ENCODE measurements at regions not wholly inside any gene's neighbourhood (a gene's known extent, or its start where the extent isn't known, plus 50 kb on each side); places are given as distances from the start of the nearest gene placed in this dataset.

DNA sequence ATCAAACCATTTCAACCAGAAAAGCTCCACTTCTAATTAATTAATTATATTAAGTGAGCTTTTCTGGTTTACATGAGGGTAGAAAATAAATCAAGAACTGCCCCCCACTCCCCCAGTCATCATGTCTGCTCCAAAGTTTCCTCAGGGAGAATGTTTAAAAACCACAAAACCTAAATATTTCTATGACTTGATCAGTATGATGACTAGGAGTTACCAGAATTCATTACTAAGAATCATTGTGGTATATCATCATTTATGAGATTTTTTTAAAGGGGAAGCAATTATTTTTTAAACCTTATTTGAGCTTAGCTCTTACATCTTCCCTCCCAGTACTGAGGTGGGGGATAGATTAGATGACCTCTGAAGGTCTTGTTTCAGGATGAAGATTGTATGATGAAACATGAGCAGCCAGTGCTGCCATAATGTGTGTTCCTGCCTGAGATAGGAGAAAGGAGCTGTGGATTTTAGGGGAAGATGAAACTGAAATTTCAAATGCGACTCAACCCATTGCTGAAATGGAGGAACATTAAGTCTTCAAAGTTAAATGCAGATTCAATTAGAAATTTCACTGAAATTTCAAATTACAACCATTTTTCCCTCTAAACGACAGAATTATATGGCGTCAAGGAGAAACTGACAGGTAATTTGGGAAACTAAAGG lies 401.3 kb upstream of the CADM1 start:
- peak in 1 of 2 experiments; percentile 45 for DNase-seq (ENCODE audit: low read depth in 2 of 2)

DNA sequence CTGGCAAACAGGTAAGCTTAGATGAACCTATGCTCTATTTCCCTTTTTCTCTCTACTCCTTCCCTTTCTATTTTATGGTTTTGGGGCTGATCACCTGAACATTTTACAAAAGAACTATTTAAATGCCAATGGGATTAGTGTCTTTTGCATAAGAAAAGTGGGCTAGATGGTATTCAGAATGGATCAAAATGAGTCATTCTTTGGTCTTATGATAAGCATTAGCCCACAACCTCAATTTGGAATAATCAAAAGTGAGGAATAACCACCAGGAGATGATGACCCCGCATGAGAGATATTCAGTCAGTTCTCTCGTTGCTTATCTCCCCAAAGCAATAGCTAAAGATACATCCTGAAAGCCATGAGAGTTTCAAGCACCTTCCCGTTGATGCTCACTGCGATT lies 399.0 kb upstream of the CADM1 start:
- DNase-seq (ENCODE audit: low read depth in 2 of 2) = no peak

DNA sequence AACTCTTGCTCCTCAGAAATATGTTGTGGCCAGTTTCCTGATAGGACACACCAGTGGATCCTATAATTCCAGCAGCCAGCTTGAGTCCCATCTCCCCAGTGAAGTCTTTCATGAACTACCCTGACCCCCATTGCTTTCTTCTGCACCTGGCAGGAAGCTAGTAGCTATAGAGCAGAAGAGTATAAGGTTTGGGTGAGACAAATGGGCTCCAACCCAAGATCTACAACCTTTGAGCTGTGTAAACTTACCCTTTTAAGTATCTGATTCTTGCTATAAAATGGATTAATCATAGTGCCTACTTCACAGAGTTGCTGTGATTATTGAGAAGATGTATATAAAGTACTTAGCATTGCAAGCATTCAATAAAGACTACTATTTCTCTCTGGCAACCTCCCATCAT lies 396.9 kb upstream of the CADM1 start:
- DNase-seq (ENCODE audit: low read depth in 2 of 2) = no peak

DNA sequence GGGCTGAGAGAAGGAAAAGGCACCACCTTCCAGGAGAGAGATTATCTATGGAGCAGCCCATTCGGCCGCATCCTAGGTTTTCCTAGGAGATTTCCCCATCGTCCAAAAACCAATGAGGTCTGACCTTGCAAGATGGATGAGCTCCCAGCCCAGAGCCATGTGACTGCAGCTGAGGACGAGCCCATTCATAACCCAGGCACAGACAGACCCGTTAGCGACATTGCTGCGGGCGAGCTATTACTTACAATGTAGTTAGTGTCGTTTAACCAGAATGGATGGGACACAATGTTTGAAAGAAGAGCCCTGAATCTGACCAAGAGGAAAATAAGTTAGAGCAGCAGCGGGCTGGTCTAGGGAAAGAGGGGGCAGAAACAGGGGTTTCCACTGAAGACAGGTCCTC lies 395.9 kb upstream of the CADM1 start:
- no peak for DNase-seq (ENCODE audit: low read depth in 2 of 2)

DNA sequence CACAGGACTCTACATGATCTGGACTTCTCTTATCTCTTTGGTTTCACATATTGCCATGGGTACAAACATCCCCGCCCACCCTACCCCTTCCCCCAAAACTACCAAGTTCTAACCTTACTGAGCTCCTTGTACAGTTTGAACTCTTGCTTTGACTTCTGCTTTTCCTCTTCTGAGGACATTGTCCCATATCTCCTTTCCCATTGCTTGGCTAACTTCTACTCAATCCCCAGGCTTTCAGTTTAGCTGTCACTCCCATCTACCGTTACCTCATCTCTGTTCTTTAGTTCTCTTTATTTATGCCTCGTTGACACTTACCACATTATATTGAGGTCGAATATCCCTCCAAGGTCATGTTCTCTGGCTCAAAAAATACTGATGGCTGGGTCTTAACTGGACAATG lies 393.5 kb upstream of the CADM1 start:
- no peak for DNase-seq (ENCODE audit: low read depth in 2 of 2)

DNA sequence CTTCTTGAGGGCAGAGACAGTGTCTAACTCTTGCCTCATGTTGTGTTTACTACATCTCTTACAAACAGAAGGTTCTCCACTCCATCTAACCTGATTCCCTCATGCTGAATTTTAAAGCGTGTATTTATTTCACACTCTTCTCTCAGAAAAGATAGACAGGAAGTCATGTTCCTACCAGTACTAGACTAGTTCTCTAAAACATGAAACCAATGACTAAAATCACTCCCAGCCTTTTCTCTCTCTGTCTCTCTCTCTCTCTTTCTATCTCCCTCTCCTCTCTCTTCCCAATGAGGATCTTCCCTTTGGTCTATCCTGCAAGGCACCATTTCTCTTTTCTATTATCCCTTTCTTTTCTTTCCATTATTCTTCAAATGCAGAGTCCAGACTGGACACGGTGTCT lies 391.9 kb upstream of the CADM1 start:
- no peak for DNase-seq (ENCODE audit: low read depth in 2 of 2)

DNA sequence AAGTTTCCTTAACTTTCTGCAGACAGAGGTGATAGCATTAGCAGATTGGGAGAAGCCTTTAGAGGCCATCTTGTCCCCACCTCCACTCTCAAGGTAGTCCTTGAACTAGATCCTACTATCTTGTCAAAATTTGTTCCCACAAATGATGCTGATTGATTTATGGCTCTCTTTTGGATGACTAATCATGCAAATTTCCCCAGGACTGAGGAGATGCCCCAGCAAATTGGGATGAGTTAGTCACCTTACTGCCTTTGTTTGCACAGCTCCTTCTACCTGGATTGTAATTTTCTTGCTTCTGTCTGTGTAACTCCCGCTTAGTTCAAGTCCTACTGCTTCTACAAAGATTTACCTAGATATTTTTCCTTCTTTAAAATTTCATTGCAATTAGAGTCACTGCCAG lies 391.4 kb upstream of the CADM1 start:
- DNase-seq (ENCODE audit: low read depth in 2 of 2) = no peak

DNA sequence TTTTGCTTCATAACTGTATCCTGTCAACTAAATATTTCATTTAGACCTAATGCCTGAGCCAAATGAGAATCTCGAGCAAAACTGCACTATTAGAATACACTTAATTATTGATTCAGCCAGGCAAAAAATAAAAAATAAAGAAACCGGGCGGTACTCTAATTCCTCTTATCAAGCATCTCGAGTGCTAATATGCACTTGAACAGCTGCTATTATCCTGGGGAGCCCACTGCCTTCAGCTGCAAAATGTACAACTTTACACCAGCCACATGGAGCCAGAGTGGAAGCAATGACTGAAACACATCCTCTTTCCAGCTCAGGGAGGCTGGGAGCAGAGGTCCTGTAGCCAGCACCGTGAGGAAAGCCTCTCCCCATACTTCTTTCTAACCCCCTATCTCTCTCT lies 390.0 kb upstream of the CADM1 start:
- DNase-seq (ENCODE audit: low read depth in 2 of 2) = no peak

DNA sequence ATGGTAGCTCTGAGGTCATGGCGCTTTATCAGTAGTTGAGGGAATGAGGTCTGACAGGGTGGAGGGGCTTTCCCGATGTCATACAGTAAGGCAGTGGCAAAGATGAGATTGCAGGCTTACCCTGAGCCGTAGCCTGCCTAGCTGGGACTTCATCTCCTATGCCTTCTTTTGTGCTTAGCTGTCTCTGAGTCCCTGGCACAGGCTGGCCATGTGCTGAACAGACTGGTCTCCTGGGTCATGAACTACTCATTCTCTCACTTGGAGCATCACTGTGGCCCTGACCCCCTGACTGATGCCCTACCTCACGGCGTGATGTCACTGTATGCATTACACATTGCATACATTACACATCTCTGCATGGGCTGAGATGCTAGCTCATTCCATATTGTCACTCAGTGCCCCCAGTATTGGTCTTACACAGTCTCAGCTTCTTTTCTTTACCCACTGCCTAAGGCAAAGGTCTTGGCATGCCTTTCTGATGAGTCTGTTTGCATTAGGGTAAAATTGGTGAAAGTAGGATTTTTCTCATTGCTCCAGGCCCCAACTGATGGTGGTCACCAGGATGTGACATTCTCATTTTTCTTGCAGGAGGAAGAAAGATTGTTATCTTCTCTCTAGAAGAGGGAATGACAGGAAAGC lies 389.4 kb upstream of the CADM1 start:
- DNase-seq (ENCODE audit: low read depth in 2 of 2) = peak; percentile 13 to 20

DNA sequence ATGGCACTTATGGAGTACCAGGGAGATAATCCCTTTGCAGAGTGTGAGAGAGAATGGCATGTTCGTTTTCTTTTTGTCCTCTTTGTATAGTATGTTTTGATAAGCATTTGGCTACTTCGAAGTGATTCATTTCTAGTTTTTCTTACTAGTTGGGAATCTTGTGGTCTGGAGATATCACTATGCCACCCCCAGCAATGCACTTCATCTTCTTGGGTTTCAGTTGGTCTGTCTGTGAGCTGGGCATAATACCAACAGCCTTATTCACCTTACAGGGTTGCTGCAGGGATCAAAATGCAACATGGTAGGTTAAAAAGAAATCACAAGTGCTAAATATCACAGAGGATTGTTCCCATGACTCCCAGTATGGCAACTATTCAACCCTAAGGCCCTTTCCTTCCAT lies 387.8 kb upstream of the CADM1 start:
- DNase-seq (ENCODE audit: low read depth in 2 of 2) = no peak

DNA sequence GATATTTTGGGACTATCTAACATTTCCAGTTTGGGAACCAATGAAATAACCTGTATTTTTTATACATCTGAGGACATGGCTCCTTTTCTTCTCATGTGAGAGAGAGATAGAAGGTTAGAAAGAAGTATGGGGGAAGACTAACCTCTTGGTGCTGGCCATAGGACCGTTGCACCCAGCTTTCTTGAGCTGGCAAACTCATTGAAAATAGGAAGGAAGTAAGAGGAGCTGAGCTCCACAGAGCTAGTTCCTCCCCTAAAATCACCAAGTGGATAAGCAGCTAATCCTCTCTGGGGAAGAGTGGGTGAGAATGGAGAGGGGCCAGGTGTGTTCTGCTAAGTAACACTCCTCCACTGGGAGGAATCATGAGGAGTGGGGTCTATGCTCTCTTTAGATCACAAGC lies 387.4 kb upstream of the CADM1 start:
- no peak for DNase-seq (ENCODE audit: low read depth in 2 of 2)

DNA sequence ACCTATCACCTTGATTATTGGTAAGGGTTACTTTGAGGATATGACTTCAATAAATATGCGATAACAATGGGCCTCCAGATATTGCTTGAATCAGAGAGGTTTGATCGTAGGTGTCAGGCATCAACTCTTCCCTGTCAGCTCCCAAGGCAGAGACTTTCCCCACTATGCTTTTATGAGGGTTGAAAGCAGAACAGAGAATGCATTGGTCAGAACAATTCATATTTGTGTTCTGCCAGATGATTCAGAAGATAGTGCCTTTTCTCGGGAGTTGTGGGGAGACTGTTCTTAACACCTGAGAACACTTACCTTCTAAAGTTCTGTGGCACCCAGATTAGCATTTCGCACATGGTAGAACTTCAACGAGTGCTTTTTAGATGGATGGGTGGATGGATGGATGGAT lies 386.3 kb upstream of the CADM1 start:
- DNase-seq (ENCODE audit: low read depth in 2 of 2) = no peak

DNA sequence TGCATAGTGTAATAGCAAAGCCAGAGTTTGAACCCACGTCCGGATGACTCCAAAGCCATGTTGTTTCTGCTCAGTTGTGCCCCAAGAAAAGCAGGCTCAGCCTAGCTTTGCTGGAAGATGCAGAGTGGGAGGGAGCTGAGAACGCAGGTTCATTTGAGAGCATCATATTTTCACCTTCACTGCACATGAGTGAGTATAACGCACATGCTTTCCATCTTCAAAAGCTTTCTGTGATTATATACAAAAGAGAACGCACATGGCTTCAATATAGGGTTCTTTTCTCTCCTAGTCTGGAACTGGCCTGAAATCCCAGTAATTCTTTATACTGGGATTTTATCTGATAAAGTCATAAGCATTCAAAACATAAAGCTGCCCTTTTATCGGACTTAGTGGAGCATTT lies 385.5 kb upstream of the CADM1 start:
- DNase-seq (ENCODE audit: low read depth in 2 of 2) = no peak

DNA sequence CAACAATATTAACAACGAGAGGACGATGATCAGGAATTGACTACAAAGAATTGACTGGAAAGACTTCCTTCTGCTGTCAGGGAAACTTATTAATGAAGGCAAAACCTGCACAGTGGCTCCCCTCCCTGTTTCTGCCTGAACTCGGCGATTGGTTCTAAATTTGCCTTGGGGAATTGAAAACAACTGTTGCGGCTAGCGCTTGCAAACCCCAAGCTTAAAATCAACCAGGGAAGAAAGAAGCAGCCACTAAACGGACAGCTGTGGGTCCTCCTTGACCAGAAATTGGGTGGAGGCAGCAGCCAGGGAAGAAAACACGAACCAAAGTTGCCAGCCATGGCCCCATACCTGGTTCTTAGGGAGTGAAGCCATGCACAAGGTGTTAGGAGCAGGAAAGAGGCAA lies 383.5 kb upstream of the CADM1 start:
- DNase-seq (ENCODE audit: low read depth in 2 of 2) = no peak

DNA sequence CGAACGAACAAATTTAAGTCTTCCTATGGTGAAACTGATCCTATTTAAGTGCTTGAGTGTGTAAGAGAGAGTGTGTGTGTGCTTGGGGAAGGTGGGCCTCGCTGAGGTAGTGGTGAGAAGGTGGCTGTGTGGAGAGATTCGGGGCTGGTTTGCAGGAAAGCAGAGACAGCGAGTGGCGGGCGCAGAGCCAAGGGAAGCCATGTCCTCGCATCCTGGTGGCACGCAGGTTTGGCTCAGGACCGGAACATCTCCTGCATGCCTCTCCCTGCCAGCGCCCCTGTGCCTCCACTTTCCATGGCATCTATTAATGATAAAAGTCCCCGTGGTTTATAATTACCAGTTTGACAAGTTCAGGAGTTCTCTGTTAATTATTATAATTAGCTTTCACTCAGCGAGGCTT lies 383.1 kb upstream of the CADM1 start:
- no peak for DNase-seq (ENCODE audit: low read depth in 2 of 2)

DNA sequence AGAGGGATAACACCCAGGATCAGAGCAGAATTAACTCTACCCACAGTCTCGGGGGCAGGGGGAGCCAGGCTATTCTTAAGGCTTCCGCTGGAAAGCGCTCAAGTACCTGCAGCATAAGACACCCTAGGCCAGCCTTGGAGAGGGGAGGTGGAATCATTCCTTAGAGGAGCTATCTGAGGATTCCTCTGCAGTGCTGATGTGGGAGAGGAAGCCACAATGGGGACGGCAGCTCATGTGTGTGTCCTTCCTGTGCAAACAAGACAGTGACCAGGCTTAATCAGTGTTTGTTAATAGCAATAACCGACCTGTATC lies 382.2 kb upstream of the CADM1 start:
- DNase-seq (ENCODE audit: low read depth in 2 of 2) = no peak

DNA sequence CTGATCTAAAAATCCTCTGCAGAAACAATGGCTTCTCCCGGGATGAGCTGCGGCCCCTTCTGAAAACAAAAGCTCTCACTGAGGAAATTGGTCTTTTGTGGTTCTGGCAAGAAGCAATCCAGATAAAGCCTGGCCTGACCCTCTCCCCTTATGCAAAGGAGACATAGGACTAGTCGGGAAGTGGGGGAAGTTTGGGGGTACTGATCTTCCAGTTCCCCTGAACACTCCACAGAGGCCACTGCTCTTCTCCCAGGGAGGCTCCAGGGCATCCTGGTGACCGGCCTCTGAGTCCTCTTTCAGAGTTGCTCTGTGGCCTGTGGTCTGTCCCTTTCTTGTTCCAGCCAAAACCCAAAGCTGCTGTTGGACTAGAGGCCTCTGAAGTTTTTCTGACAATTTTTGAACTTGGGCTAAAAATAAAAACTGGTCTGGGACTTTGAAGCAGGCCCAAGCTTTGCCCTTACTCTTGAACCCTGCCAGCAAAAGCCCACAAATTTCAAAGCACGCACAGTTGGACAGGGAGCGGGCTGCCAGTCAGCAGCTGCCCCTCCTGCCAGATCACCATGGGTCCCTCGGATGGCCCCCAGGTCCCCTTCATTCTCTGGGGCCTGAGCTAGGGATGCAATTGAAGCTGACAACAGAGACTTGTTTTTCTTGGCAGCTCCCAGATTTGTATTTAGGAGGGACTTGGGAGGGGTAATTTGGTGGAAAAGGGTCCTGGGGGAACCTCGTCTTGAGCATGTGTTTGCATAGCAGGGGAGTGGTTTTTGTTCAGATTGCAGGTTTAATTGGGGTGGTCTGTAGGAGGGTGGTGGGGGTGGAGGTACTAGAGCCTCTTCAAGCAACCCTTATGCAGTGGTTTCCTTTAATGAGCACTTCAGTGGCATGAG lies 381.6 kb upstream of the CADM1 start:
- DNase-seq (ENCODE audit: low read depth in 2 of 2) = no peak

DNA sequence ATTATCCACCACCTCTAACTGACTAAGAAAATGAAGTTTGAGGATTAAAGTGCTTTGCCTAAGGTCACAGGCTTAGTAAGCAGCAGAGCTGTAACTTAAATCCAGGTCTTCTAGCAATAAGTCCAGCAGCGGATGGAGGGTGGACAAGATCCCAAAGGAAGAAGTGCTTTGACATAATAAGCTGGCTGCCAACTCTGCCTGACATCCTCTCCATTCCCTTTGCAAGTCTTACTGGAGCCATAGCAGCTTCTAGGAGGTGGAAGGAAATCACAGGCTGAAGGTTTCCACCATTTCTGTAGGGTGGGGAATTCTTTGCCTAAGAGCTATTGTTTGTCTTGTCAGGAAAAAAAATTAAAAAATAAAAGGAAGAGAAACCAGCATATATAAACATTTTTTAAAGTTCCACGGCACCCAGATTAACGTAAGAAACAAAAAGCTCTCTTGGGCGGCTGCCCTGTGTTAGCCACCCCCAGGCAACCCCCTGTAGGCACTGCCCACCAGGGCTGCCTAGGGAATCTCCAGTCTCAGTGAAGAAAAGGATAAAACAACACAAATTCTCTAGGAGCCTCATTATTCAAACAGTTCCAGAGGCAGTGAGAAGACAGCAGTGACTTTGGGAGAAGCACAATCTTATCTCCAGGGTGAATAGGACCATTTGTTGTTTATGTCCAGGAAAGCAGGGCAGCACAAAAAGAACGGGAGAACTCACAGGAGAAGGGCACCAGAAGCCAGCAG lies 380.8 kb upstream of the CADM1 start:
- no peak for DNase-seq (ENCODE audit: low read depth in 2 of 2)

DNA sequence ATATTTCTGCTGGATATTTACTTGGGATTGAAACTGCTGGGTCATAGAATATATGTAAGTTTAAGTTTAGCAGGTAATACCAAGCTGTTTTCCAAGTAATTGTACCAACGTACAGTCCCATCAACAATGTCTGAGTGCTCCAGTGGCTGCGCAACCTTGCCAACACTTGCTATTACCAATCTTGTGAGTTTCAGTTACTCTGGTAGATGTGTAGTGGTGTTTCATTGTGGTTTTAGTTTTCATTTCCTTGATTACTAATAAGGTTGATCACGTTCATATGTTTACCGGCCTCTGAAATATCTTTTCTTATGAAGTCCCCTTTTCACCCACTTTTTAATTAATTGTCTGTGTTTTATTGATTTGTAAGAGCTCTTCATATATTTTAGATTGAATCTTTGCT lies 370.6 kb upstream of the CADM1 start:
- no peak for DNase-seq (ENCODE audit: low read depth in 2 of 2)

DNA sequence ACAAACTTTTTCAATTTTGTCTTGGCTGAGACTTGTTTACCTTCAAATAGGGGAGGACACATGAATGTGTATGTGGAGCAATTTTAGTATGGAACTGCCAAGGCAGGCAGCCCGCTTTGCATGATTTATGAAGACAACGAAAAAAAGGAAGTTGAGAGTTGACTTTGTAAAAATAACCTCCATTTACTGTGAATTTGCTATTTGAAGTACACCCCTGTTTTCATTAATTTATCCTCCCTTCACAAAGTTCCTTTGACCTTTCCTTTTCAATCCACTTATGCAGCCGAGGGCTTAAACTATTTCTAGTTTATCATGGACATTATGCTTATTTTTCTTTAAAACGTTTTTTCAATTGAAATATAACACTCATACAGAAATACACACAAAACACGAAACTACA lies 369.6 kb upstream of the CADM1 start:
- no peak for DNase-seq (ENCODE audit: low read depth in 2 of 2)

DNA sequence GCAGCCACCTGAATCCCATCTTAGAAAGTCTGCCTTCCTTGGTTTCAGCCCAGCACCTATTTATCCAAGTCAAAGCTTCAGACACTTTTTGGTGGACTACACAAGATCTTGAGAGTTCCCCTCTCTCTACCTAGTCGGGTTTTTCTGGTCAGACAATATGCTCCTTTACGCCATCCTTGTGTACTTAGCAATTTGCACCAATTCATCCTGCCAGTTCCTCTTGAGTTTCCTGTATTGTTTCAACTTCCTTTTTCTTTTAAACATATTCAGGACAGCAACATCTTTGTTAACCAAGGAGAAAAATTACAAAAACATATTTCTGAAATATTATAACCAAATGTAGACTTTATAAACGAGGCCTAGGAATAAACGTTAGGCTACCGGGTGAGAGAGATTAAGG lies 368.2 kb upstream of the CADM1 start:
- DNase-seq (ENCODE audit: low read depth in 2 of 2) = no peak

DNA sequence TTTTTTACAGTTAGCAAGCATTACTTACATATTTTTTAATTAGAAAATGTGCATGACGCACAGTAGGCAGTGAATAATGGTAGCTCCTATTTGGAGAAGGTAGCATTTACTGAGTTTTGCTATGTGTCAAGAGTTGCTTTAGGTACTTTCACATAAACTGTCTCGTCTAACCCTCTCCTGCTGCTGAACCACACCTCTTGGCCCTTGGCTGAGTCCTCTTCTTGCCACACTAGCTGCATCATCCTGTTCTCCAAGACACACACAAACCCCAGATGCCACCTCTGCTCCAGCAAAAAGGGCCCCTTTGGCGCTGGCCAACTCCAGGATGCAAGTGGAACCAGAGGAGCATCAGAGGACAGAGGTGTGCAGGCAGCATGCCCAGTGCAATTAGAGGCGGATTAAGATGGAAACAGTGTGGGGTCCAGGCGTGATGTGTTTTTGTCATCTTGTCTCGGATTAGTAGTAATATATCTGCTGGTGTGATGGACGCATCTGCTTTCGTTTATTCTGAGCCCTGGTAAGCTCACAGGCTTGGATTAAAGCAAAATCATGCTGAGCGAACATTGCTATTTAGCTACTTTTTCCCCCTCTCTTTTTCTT lies 367.0 kb upstream of the CADM1 start:
- DNase-seq (ENCODE audit: low read depth in 2 of 2) = no peak
